ENCODE measurements at regions not wholly inside any gene's neighbourhood (a gene's known extent, or its start where the extent isn't known, plus 50 kb on each side); places are given as distances from the start of the nearest gene placed in this dataset.

DNA sequence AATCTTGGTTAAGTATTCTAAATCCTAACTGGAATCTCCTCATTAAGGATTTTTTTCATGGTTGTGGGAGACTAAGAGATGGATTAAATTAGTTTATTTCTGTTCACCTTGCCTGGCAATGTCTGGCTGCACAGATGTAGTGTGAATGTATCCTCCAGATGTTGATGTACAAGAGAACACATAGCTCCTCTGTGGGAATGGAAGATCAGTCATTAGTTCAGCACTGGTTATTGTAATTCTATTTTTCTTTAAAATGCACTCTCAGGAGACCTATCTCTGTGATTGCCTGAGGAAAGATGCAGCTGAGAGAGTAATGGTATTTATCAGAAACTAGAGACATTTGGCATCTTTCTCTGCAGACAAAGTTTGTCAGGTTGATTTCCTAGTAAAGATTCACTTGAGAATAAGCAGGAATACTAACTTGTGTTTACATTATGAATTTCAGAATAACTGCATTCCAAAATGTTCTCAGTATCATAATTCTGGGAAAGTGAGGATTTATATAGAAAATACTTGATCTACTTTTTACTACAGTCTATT lies 178.6 kb downstream of the GIPC2 start:
- POLR2A ChIA-PET (ENCODE audit: partially characterized antibody): no interaction called here
- CTCF ChIA-PET (ENCODE audit: partially characterized antibody): no interaction called here

DNA sequence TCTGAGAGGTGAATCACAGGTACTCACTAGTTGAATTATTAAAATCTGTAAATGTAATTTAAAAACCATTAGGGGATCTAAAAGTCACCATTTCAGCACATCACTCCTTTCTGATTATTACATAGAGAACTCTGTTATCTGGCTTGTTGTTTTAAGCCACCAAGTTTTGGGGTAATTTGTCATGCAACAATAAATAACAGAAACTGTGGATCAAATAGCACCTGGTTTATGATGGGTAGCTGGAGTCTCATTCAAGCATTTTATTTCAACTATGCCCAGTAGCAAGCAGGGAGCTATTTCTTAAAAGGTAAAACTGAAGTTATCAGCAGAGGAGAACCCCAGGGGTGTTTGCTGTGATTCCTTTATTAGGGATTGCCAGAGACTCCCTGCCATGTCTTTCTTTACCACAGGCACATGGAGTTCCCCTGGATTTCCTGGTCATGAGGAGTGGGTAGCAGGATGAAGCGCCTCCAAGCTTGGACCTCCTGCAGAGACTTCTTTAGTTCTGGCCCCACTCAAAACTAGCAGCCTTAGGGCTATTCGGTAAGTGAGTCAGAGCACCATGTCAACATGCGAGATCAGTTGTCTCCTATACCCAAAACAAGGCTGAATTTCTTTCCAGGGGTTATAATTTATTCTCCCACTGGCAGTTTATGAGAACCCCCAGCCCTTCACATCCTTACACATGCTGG lies 179.2 kb downstream of the GIPC2 start:
- H3K36me3 Mint-ChIP-seq: no peaks in the 10 kb centered on the region
- peaks cover 0 to 5% (median 0%) of the 10 kb centered on the region in 8 donors for H3K9me3 Mint-ChIP-seq
- no peak overlapping the region for H3K27ac Mint-ChIP-seq
- H3K4me1 Mint-ChIP-seq: no peaks in the 10 kb centered on the region
- H3K9me3 ChIP-seq (ENCODE audit: control insufficient read depth in 1 of 2, low read length in 2 of 2): no peaks in the 10 kb centered on the region
- H3K36me3 ChIP-seq (ENCODE audit: insufficient read depth, low read length): no peaks in the 10 kb centered on the region
- H3K27me3 ChIP-seq (ENCODE audit: insufficient read depth, low read length): no peaks in the 10 kb centered on the region
- H3K4me3 Mint-ChIP-seq: no peak overlapping the region
- ChIA-PET CTCF (ENCODE audit: partially characterized antibody) (no interaction called here), POLR2A (ENCODE audit: partially characterized antibody) (no interaction called here)
- H3K27ac ChIP-seq (ENCODE audit: low read depth, low read length): no peak overlapping the region
- H3K4me1 ChIP-seq (ENCODE audit: insufficient read depth, low read length): no peaks in the 10 kb centered on the region
- no peak overlapping the region for H3K4me3 ChIP-seq (ENCODE audit: low read length in 2 of 2)
- H3K27me3 Mint-ChIP-seq: peaks cover 2 to 8% of the 10 kb centered on the region in 2 donors
- intact Hi-C loops (cut with micrococcal nuclease): no loop called here
- DNase-seq: no peak

More for the DNA sequence above, 178.6 kb downstream of the GIPC2 start:
- no peak overlapping the region for H3K27ac ChIP-seq (ENCODE audit: low read depth, low read length)
- H3K27ac Mint-ChIP-seq: no peak overlapping the region
- H3K27me3 ChIP-seq (ENCODE audit: insufficient read depth, low read length): no peaks in the 10 kb centered on the region
- H3K27me3 Mint-ChIP-seq: peaks cover 2 to 8% of the 10 kb centered on the region in 2 donors
- intact Hi-C loops (cut with micrococcal nuclease): no loop called here
- no peak for DNase-seq
- no peak overlapping the region for H3K4me3 Mint-ChIP-seq
- H3K9me3 Mint-ChIP-seq: peaks cover 0 to 5% (median 0%) of the 10 kb centered on the region in 8 donors
- no peak overlapping the region for H3K4me3 ChIP-seq (ENCODE audit: low read length in 2 of 2)
- H3K4me1 ChIP-seq (ENCODE audit: insufficient read depth, low read length): no peaks in the 10 kb centered on the region
- no peaks in the 10 kb centered on the region for H3K4me1 Mint-ChIP-seq
- H3K9me3 ChIP-seq (ENCODE audit: control insufficient read depth in 1 of 2, low read length in 2 of 2): no peaks in the 10 kb centered on the region
- H3K36me3 Mint-ChIP-seq: no peaks in the 10 kb centered on the region
- no peaks in the 10 kb centered on the region for H3K36me3 ChIP-seq (ENCODE audit: insufficient read depth, low read length)

- H3K9me3 ChIP-seq (ENCODE audit: control insufficient read depth in 1 of 2, low read length in 2 of 2): no peaks in the 10 kb centered on the region
- H3K27me3 ChIP-seq (ENCODE audit: insufficient read depth, low read length): no peaks in the 10 kb centered on the region
- H3K4me1 ChIP-seq (ENCODE audit: insufficient read depth, low read length): no peaks in the 10 kb centered on the region
- H3K36me3 Mint-ChIP-seq: no peaks in the 10 kb centered on the region
- H3K9me3 Mint-ChIP-seq: peaks cover 0 to 5% (median 0%) of the 10 kb centered on the region in 8 donors
- H3K4me3 ChIP-seq (ENCODE audit: low read length in 2 of 2): no peak overlapping the region
- CTCF ChIA-PET (ENCODE audit: partially characterized antibody): no interaction called here
- H3K27ac ChIP-seq (ENCODE audit: low read depth, low read length): no peak overlapping the region
- no peak overlapping the region for H3K4me3 Mint-ChIP-seq
- intact Hi-C loops (cut with micrococcal nuclease): no loop called here
- H3K27me3 Mint-ChIP-seq: peaks cover 2 to 6% of the 10 kb centered on the region in 2 donors
- no peak for DNase-seq
- POLR2A ChIA-PET (ENCODE audit: partially characterized antibody): no interaction called here
- no peaks in the 10 kb centered on the region for H3K4me1 Mint-ChIP-seq
- H3K27ac Mint-ChIP-seq: no peak overlapping the region
- no peaks in the 10 kb centered on the region for H3K36me3 ChIP-seq (ENCODE audit: insufficient read depth, low read length)
Measured at GRCh38 chr1:78226784-78227183, 181.0 kb downstream of the GIPC2 start.

DNA sequence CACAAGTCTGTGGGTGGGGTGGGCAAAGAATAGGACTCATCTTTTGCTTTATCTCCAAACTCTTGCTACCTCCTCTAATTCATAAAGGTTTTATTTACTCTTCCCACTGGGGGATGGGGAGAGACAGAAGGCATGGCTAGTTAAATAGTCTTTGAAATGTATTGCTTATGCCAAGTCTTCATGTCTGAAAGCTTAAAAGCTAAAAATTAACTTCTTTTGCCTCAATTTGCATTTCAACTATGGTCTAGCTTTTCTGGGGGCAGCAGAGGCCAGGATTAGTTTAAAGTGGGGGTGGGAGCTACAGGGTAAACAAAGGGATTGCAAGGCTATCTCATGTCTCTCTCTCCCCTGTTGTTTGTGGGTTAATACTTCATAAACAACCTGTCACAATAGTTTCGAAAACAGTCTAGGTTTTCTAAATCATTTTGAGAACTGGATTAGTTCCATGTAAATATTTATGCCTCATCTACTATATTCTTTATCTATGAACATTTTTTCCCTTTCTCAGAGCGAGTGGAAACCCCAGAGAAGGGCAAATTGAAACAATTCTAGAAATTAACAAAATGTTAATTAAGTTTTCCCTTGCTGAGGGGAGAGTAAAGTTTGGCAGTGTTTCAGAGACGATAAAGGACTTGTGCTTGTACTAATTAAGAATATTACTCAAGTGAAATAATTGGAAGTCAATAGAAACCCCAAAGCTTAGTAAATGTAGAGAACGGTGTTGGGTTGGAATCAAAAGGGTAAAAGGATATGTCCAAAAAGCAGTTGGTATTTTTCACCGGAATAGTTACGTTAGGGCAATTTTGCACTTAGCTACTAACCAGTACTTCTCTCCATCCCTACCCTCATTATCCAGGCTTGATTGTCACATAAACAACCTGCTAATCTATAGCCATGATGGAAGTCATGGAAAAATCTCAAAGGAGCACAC lies 182.2 kb downstream of the GIPC2 start:
- Histone ChIP-seq H3K27me3 (ENCODE audit: insufficient read depth, low read length) (no peaks in the 10 kb centered on the region), H3K4me3 (ENCODE audit: low read length in 2 of 2) (no peak overlapping the region), H3K27ac (ENCODE audit: low read depth, low read length) (no peak overlapping the region), H3K4me1 (ENCODE audit: insufficient read depth, low read length) (no peaks in the 10 kb centered on the region), H3K9me3 (ENCODE audit: control insufficient read depth in 1 of 2, low read length in 2 of 2) (no peaks in the 10 kb centered on the region), H3K36me3 (ENCODE audit: insufficient read depth, low read length) (no peaks in the 10 kb centered on the region)
- H3K36me3 Mint-ChIP-seq: no peaks in the 10 kb centered on the region
- intact Hi-C loops (cut with micrococcal nuclease): no loop called here
- H3K27me3 Mint-ChIP-seq: peaks cover 2 to 11% of the 10 kb centered on the region in 2 donors
- peaks cover 0 to 5% (median 0%) of the 10 kb centered on the region in 8 donors for H3K9me3 Mint-ChIP-seq
- H3K4me3 Mint-ChIP-seq: no peak overlapping the region
- H3K27ac Mint-ChIP-seq: no peak overlapping the region
- ChIA-PET CTCF (ENCODE audit: partially characterized antibody) (no interaction called here), POLR2A (ENCODE audit: partially characterized antibody) (no interaction called here)
- no peaks in the 10 kb centered on the region for H3K4me1 Mint-ChIP-seq
- no peak for DNase-seq

DNA sequence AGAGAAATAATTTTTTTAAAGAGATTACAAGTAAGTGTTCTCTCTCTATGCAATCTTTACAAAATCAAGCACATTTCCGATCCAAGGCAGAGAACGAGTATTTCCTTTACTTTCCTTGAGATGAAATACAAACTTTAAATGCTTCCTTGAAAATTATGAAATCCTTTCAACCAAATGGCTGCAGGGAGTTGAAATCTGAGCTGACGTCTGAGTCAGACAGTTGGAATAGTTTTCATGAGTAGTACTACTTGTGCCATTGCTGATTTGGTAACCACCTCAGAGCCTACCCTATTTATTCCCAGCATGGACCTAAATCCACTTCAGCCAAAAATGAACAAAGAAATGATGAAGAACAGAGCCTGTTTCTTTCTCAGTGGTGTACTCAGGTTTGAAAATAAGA lies 183.6 kb downstream of the GIPC2 start:
- H3K9me3 Mint-ChIP-seq: peaks cover 0 to 5% (median 1%) of the 10 kb centered on the region in 8 donors
- intact Hi-C loops (cut with micrococcal nuclease): no loop called here
- no peaks in the 10 kb centered on the region for H3K36me3 Mint-ChIP-seq
- H3K4me1 Mint-ChIP-seq: no peaks in the 10 kb centered on the region
- no peaks in the 10 kb centered on the region for H3K27me3 ChIP-seq (ENCODE audit: insufficient read depth, low read length)
- no peaks in the 10 kb centered on the region for H3K36me3 ChIP-seq (ENCODE audit: insufficient read depth, low read length)
- H3K27me3 Mint-ChIP-seq: peaks cover 4 to 11% of the 10 kb centered on the region in 2 donors
- no peak overlapping the region for H3K27ac Mint-ChIP-seq
- ChIA-PET POLR2A (ENCODE audit: partially characterized antibody) (no interaction called here), CTCF (ENCODE audit: partially characterized antibody) (no interaction called here)
- no peaks in the 10 kb centered on the region for H3K4me1 ChIP-seq (ENCODE audit: insufficient read depth, low read length)
- DNase-seq: no peak
- no peak overlapping the region for H3K4me3 ChIP-seq (ENCODE audit: low read length in 2 of 2)
- no peak overlapping the region for H3K27ac ChIP-seq (ENCODE audit: low read depth, low read length)
- H3K4me3 Mint-ChIP-seq: no peak overlapping the region
- H3K9me3 ChIP-seq (ENCODE audit: control insufficient read depth in 1 of 2, low read length in 2 of 2): no peaks in the 10 kb centered on the region

- H3K36me3 Mint-ChIP-seq: no peaks in the 10 kb centered on the region
- intact Hi-C loops (cut with micrococcal nuclease): no loop called here
- peaks cover 4 to 10% of the 10 kb centered on the region in 2 donors for H3K27me3 Mint-ChIP-seq
- POLR2A ChIA-PET (ENCODE audit: partially characterized antibody): no interaction called here
- Histone ChIP-seq H3K4me1 (ENCODE audit: insufficient read depth, low read length) (no peaks in the 10 kb centered on the region), H3K36me3 (ENCODE audit: insufficient read depth, low read length) (no peaks in the 10 kb centered on the region), H3K27me3 (ENCODE audit: insufficient read depth, low read length) (no peaks in the 10 kb centered on the region), H3K4me3 (ENCODE audit: low read length in 2 of 2) (no peak overlapping the region), H3K9me3 (ENCODE audit: control insufficient read depth in 1 of 2, low read length in 2 of 2) (no peaks in the 10 kb centered on the region), H3K27ac (ENCODE audit: low read depth, low read length) (no peak overlapping the region)
- no peak for DNase-seq
- no peak overlapping the region for H3K27ac Mint-ChIP-seq
- no peak overlapping the region for H3K4me3 Mint-ChIP-seq
- peaks cover 0 to 5% (median 0%) of the 10 kb centered on the region in 8 donors for H3K9me3 Mint-ChIP-seq
- CTCF ChIA-PET (ENCODE audit: partially characterized antibody): no interaction called here
- no peaks in the 10 kb centered on the region for H3K4me1 Mint-ChIP-seq
Measured at GRCh38 chr1:78231477-78231876, 185.7 kb downstream of the GIPC2 start.

DNA sequence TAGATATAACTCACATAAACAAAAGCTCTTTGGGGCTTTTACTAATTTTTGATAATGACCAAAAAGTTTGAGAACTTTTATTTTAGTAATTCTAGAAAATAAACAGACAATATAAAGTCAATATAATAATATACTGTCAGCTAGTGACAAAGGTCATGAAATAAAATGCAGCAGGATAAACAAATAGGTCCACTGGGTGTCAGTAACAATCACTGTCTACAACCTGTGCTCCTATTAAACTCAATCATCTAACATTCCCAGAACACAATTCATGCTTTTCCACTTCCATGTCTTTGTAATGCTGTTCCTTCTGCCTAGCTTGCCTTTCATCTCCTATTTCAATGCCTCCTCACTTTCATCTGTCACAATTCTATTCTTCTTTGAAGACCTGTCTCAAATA lies 186.1 kb downstream of the GIPC2 start:
- H3K27ac ChIP-seq (ENCODE audit: low read depth, low read length): no peak overlapping the region
- Mint-ChIP-seq H3K9me3 (peaks cover 0 to 5% (median 0%) of the 10 kb centered on the region in 8 donors), H3K36me3 (no peaks in the 10 kb centered on the region), H3K27ac (no peak overlapping the region), H3K27me3 (peaks cover 4 to 10% of the 10 kb centered on the region in 2 donors), H3K4me3 (no peak overlapping the region), H3K4me1 (no peaks in the 10 kb centered on the region)
- POLR2A ChIA-PET (ENCODE audit: partially characterized antibody): no interaction called here
- CTCF ChIA-PET (ENCODE audit: partially characterized antibody): no interaction called here
- no peaks in the 10 kb centered on the region for H3K36me3 ChIP-seq (ENCODE audit: insufficient read depth, low read length)
- DNase-seq: no peak
- intact Hi-C loops (cut with micrococcal nuclease): no loop called here
- H3K4me1 ChIP-seq (ENCODE audit: insufficient read depth, low read length): no peaks in the 10 kb centered on the region
- no peaks in the 10 kb centered on the region for H3K9me3 ChIP-seq (ENCODE audit: control insufficient read depth in 1 of 2, low read length in 2 of 2)
- no peak overlapping the region for H3K4me3 ChIP-seq (ENCODE audit: low read length in 2 of 2)
- H3K27me3 ChIP-seq (ENCODE audit: insufficient read depth, low read length): no peaks in the 10 kb centered on the region
